Coronary artery (tissue), 2 donors: ENCODE measurements at regions not wholly inside any gene's neighbourhood (a gene's known extent, or its start where the extent isn't known, plus 50 kb on each side); places are given as distances from the start of the nearest gene placed in this dataset.

Experiments used
- DNase-seq: peaks from one replicate; pipeline ENCODE4 v3.0.0-alpha.2; 2017; ENCODE audit warnings: low spot score
- H3K27ac ChIP-seq, 2 donors: fragments of 200-600 bp; sonication (generic); one replicate each; pipeline ENCODE4 v1.5.1; 2016 to 2019
- H3K4me3 ChIP-seq: fragments of 200-600 bp; sonication (generic); 2 replicates; pipeline ENCODE4 v1.5.1; 2016; ENCODE audit warnings: mild to moderate bottlenecking, moderate library complexity
- CTCF ChIP-seq: fragments of 200-600 bp; sonication (generic); IDR thresholded peaks from one replicate; pipeline ENCODE4 v1.5.1; 2019; ENCODE audit warnings: antibody characterized with exemption

- Histone ChIP-seq H3K4me3 (no peak overlapping the region), H3K27ac (no peak overlapping the region)
- TF ChIP-seq CTCF = no peak
- no peak for DNase-seq
Measured at GRCh38 chr16:79363484-79363883, 237.1 kb downstream of the MAF start.

DNA sequence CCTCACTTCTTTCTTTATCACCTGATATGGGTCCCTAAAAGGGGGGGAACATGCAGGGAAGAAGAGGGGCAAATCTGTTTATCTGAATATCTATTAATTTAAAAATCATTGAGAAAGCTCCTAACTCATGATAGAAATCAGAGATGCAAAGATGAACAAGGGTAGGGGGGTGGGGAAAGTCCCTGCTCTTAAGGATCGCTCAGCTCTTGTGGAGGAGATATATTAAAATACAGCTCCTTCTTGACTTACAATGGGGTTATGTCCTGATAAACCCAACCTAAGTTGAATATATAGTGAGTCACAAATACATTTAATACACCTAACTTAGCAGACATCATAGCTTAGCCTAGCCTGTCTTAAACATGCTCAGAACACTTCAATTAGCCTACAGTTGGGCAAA is 237.5 kb downstream of the MAF start:
- H3K27ac ChIP-seq = no peak overlapping the region
- H3K4me3 ChIP-seq = no peak overlapping the region
- DNase-seq = no peak
- no peak for TF ChIP-seq CTCF

- DNase-seq = peak; percentile 5
- no peak overlapping the region for H3K4me3 ChIP-seq
- H3K27ac ChIP-seq = no peak overlapping the region
- TF ChIP-seq CTCF = no peak
Measured at GRCh38 chr16:79362300-79362970, 238.1 kb downstream of the MAF start.

DNA sequence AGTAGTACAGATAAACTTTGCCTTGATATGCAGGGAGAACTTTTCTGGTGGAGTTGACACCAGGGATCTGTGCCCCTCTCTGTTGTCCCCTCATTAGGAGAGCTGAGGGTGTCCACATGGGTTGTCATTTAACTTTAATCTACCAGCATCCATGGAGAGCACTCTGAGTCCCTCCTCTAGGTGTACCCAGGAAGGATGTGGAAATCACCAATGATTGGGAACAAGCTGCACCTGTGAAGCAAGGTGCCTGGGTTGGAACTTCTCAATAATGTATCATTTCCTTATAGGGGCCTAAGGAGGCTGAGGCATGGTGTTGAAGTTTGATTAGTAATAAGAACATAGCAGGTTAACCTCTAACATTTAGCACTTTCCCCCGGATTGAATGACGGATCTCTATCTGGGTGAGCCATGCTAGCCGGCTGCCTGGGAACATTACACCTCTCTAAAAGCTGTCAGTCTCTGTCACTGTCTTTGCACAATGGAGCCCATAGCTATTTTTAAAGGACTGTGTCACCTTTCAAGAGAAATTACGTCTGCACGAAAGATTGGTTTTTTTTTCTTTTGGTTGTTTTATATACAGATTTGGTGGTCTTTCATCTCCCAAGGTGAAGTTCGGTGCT is 239.3 kb downstream of the MAF start:
- DNase-seq = no peak
- Histone ChIP-seq H3K27ac (no peak overlapping the region), H3K4me3 (no peak overlapping the region)
- TF ChIP-seq CTCF = no peak

DNA sequence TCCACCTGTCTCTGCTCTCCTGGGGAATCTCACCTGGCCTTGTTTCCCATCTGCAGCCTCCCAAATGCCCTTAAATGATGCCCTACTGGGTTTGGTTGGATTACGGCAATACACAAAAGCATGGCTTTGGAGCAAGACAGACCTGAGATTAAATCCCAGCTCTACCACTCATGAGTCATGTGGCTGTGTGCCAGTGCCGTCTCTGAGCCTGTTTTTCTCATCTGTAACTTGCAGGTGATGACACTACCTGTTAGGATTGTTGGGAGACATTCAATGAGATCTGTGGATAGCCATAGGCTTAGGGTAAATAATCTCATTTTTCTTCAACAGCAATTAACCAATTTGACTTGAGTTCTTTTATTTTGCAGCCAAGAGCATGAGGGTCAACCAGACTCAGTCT is 240.3 kb downstream of the MAF start:
- no peak for TF ChIP-seq CTCF
- peak; percentile 19 for DNase-seq
- H3K4me3 ChIP-seq = no peak overlapping the region
- H3K27ac ChIP-seq = no peak overlapping the region

DNA sequence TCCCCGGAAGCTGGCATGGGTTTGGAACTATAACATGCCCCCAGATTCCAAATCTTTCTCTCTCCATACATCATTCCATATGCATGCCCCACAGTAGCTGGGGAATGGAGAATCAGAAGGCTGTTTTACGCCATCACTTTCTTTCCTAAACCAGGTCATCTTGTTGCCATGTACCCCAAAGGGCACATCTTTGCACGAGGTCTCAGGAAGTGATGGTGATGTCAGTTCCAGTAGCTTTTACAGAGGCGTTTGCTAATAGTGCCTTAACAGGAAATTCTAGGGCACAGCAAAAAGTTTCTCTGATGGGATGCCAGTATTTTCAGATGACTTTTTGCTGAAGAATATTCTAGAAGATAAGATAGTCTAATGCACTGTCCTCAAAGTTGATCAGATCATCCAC is 241.5 kb downstream of the MAF start:
- DNase-seq = peak; percentile 7
- Histone ChIP-seq H3K4me3 (no peak overlapping the region), H3K27ac (no peak overlapping the region)
- TF ChIP-seq CTCF = no peak

GRCh38 chr16:79358188-79358587 is 242.3 kb downstream of the MAF start:
- TF ChIP-seq CTCF = no peak
- H3K4me3 ChIP-seq = no peak overlapping the region
- peak; percentile 29 for DNase-seq
- no peak overlapping the region for H3K27ac ChIP-seq
